Stimulated activated CD8-positive, alpha-beta memory T cell treated with anti-CD3 and anti-CD28 coated beads, Interleukin-4, amount 100 ng/mL, for 4 hours (primary cell): ENCODE measurements at regions not wholly inside any gene's neighbourhood (a gene's known extent, or its start where the extent isn't known, plus 50 kb on each side); places are given as distances from the start of the nearest gene placed in this dataset.

Experiments
- DNase-seq, 2 donors: peaks; one replicate each; pipeline ENCODE4 v3.0.0-alpha.2; 2020; ENCODE audit warnings: low read depth in 2 of 2, low spot score in 1 of 2

DNA sequence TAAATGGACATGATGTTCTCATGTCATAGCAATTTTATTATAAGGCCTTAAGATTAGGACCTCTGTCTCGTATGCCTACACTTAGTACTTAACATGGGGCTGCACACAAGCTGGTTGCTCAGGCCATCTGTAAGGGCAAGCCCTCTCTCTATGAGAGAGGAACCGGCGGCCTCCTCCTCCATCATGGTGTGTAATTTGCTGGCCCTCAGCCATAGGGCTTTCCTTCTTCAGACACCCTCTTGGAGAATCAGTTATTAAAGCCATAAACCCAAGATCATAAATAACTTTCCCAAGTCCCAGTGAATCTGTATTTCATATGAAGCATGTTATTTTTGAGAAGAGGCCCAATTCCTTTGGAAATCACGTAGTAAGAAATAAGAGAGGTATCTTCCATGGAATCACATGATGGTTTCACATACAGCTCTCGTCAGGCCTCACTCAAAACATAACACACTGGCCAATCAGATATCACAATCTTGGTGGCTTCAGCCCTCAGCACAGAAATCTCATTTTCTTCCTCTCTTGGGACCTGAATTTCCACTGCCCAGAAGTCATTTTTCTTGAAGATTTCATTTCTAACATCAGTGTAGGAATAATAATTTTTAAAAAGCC is 92.6 kb downstream of the RDH14 start:
- DNase-seq: no peak

DNA sequence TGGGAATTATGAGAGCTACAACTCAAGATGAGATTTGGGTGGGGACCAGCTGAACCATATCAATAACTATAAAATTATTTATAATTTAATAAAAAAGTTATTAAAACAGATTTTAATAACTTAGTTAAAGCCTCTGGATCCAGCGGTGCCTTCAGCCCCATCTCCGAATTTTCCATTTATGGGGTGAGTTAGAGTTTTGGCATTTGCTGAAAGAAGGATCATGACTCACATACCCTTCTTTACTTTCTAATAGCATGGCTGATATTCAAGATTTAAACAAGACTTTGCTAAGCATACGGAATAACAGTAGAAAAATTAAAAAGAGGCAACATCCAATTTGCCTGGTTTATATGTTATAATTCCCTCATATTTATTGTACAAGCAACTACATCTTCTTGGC is 94.5 kb downstream of the RDH14 start:
- no peak for DNase-seq

DNA sequence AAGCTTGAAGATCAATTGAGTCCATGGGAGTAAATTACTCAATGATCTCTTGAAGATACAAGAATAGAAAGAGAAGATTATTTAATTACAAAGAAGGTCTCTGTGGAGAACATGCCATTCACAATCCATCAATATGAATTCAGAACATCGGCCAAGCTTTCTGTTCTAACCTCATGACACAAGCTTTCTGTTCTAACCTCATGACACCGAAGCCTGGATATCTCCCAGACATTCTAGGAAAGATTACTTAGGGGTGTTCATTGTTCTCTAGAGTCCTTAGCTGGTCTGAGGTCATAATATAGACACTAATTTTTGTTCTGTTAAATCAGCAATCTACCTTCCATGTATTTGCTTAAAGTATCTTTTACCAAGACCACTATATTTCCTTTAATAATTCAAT is 95.5 kb downstream of the RDH14 start:
- DNase-seq: no peak

DNA sequence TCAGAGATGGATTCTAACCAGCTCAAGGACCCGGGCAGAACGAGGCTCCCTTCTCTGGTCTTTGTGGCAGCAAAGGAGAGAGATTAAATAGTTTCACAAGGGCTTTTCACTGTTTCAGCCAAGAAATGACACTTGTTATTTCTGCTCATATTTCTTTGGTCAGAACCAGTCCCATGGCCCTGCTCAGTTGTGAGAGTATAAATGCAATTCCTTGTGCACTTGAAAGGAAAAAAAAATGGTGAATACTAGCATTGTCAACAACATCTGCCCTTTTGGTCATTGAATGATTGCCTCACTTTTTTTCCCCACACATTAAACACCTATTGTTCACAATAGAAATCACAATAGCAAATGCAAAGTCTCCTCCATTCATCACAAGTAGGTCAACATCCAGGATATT is 104.4 kb downstream of the RDH14 start:
- DNase-seq: no peak

GRCh38 chr2:18455236-18455862 is 105.1 kb downstream of the RDH14 start:
- DNase-seq: no peak

GRCh38 chr2:18454692-18455235 is 105.7 kb downstream of the RDH14 start:
- DNase-seq: no peak

GRCh38 chr2:18446715-18447114 is 113.7 kb downstream of the RDH14 start:
- DNase-seq: no peak

DNA sequence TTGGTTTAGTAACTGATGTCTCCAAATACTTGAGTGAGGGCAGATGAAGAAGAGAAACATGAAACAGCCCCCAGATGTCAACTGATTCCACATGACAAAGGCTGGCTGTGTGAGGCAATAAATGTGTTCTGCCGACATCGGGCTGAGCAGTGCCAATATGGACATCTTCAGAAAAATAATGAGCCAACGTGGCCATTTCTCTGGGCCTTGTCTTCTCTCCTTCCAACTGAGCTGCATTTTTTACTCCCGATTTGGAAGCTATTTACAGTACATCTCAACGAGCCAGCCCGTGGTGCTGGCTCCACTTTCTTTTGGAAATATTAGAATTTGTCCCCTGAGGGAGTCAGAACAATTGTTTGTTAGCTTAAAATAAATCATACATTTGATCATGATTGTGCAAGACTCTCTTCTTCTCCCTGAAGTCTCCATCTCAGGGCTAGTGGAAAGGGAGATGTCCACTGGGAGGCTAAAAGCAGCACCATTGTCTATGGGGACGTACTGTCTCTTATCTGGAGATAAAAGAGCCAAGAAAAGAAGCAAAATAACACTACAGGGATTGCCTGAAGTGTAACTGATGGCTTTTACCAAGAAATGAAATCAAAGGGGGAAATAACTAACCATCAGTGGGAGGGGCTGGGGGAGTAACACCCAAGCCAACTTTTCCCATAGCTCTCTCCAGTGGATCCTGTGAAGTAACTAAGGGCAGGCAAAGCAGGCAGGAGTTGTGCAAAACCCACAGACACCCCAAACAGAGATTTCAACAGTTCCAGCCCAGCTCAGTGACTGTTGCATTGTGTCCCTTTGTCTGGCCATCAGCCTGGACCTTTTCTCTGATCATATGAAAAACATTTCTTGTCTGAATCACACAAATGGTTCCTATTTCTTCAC is 114.8 kb downstream of the RDH14 start:
- DNase-seq: no peak

DNA sequence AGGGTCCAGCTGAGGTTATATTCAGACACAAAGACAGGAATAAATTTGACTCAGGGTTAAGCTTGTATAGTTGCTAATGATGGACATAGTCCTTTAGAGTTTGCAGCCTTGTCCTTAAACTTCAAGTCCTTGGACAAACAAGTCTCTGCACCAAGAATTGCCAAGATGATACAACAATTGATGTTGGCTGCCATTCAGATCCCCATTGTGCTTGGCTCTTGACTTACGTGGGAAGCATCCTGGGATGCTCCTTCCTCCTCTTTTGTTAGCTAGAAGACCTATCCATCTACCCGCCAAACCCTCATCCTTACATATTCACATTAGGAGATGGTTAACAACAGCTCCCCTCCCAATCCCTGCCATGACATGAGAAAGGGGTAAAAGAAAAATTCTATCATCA is 115.6 kb downstream of the RDH14 start:
- DNase-seq: no peak

GRCh38 chr2:18441583-18441982 is 118.9 kb downstream of the RDH14 start:
- DNase-seq: no peak

DNA sequence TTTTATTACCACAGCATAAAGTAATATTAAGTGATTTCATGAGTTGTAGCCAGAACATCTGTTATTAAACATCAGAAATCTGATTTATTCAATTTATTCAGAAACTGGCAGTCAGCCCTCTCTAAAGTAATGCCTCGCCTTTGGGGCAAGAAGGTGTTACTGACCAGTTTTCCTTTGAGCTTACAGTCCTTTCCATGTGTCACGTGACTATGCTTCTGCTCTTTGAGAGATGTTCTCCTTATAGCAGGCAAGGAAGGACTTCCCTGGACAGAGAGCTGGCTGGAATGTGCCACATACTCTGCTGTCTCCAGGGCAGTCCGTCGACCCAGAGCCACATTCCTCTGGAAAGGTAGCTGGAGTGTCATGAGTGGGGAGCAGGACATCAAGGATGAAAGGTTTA is 119.7 kb downstream of the RDH14 start:
- DNase-seq: no peak

- no peak for DNase-seq
These were observed 120.3 kb downstream of the RDH14 start for GRCh38 chr2:18440141-18440661.

- DNase-seq: no peak
These were observed 120.7 kb downstream of the RDH14 start for GRCh38 chr2:18439716-18440115.

DNA sequence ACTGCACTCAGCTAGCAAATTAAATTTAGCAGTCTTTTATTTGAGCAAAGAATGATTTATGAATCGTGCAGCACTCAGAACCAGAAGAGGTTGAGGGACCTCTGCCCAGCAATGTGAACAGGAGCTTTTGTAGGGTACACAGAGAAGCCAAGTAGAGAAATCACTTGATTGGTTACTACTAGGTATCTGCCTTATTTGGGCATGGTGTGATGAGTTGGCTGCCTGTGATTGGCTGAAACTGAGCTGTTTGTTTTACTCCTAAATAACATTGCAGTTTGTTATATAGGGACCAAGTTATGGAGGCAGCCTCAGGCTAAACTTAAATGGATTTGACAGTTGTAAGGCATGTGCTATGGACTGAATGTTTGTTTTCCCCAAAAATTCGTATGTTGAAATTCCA is 122.5 kb downstream of the RDH14 start:
- no peak for DNase-seq

- DNase-seq: no peak
These were observed 123.9 kb downstream of the RDH14 start for GRCh38 chr2:18436503-18437005.

DNA sequence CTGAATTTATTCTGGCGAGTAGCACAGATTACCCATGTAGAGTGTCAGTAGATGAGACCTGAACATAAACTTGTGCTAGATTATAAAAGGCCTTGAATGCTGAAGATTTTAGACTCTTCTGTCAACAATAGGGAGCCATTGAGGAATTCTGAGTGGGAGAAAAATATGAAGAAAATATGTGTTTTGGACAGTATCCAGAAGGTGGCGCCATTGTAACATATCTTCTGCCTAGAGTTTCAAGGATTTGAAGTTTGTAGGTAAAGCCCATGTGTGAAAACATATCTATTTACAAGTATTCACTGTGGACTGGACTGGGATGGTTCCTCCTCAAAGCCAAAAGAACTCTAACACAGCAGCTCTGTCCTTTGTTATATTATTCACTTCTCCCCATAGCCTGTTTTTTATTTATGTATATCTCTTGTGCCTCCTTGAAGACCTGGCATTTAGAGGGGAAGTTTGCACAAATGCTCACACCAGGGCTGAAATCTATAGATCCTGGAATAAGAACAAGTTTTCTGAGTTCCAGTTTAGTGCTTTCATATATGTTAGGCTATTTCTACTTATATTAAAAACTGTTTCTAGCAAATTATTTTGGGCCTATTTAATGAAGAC is 124.9 kb downstream of the RDH14 start:
- DNase-seq: no peak

DNA sequence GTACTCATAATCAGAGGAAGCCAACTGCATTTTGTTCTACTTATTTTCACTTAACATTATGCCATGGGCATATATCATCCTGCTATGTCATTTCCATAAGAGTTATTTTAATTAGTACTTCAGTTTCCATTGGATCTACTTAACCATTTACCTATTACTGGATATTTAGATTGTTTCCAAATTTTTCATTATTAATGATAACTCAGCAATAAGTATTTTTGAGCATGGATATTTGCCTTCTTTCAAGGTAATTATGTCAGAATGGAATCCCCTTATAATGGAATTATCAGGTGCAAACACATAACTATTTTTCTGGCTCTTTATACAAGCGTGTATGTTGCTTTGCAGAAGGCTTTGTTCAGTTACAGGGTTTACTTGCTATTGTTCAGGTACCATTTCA is 126.6 kb downstream of the RDH14 start:
- DNase-seq: no peak

DNA sequence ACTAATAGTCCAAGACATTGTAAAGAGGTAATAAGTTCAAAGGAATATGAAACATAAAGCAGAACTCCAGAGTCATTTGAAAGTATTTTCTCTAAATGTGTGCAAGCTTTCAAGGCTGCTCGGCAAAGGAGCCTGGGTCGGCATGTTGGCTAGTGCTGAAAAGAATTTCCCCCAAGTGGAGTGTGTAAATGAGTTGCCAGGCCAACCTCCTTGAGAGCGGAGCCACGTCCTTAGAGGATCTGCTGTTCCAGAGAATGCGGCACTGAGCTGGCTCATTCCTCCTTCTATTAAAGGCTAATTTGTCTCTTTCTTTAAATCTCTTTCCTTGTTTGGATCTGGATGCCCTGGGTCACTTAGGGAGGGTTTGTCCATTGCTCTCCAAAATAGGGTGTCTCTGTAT is 127.5 kb downstream of the RDH14 start:
- no peak for DNase-seq

GRCh38 chr2:18430996-18431748 is 129.3 kb downstream of the RDH14 start:
- no peak for DNase-seq

DNA sequence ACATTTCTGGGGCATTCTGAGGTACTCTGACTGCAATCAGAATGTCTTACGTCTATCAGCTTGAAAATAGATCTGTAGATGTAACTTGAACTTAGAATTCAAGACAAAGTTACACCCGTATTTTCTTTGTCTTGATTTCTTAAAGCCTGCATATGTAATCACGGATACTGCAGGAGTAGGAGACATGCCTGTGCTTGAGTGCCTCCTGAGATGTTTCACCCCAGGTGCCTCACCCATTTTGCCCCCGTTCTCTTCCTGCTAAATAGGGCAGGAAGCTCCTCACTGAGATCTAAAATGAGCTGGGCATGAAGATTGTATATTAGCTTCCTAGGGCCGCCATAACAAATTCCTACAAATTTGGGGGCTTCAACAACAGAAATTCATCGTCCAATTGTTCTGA is 131.9 kb downstream of the RDH14 start:
- DNase-seq: no peak
